GM18868 (cell line): ENCODE measurements at regions not wholly inside any gene's neighbourhood (a gene's known extent, or its start where the extent isn't known, plus 50 kb on each side); places are given as distances from the start of the nearest gene placed in this dataset.

ENCODE experiments used
- ATAC-seq: cut with Tn5 transposase; IDR thresholded peaks from one replicate; pipeline ENCODE4 v1.9.1; 2021; ENCODE audit warnings: mild to moderate bottlenecking, moderate library complexity; ENCODE audit not compliant: unreplicated experiment

- no peak for ATAC-seq
Observed at GRCh38 chr16:17617021-17617552, 146.3 kb upstream of the XYLT1 start.

GRCh38 chr16:17612336-17612735 lies 141.6 kb upstream of the XYLT1 start:
- ATAC-seq = no peak

- no peak for ATAC-seq
Observed at GRCh38 chr16:17607609-17608008, 136.8 kb upstream of the XYLT1 start.

GRCh38 chr16:17607075-17607509 lies 136.3 kb upstream of the XYLT1 start:
- no peak for ATAC-seq

- ATAC-seq = no peak
Observed at GRCh38 chr16:17606460-17606859, 135.7 kb upstream of the XYLT1 start.

GRCh38 chr16:17605784-17606183 lies 135.0 kb upstream of the XYLT1 start:
- no peak for ATAC-seq

- ATAC-seq = no peak
Observed at GRCh38 chr16:17603626-17604025, 132.9 kb upstream of the XYLT1 start.

GRCh38 chr16:17602678-17603077 lies 131.9 kb upstream of the XYLT1 start:
- no peak for ATAC-seq

- ATAC-seq = no peak
Observed at GRCh38 chr16:17598968-17599367, 128.2 kb upstream of the XYLT1 start.

GRCh38 chr16:17591655-17592405 lies 121.1 kb upstream of the XYLT1 start:
- no peak for ATAC-seq

- no peak for ATAC-seq
Observed at GRCh38 chr16:17590711-17591654, 120.2 kb upstream of the XYLT1 start.

- no peak for ATAC-seq
Observed at GRCh38 chr16:17589898-17590297, 119.1 kb upstream of the XYLT1 start.

- no peak for ATAC-seq
Observed at GRCh38 chr16:17585449-17586074, 114.8 kb upstream of the XYLT1 start.

GRCh38 chr16:17578981-17579874 lies 108.5 kb upstream of the XYLT1 start:
- ATAC-seq = no peak

GRCh38 chr16:17574256-17574655 lies 103.5 kb upstream of the XYLT1 start:
- no peak for ATAC-seq

- no peak for ATAC-seq
Observed at GRCh38 chr16:17572145-17572544, 101.4 kb upstream of the XYLT1 start.

GRCh38 chr16:17571499-17572093 lies 100.8 kb upstream of the XYLT1 start:
- no peak for ATAC-seq

GRCh38 chr16:17568239-17568638 lies 97.5 kb upstream of the XYLT1 start:
- no peak for ATAC-seq

GRCh38 chr16:17567455-17567854 lies 96.7 kb upstream of the XYLT1 start:
- no peak for ATAC-seq
